GM19468 (cell line): ENCODE measurements at regions not wholly inside any gene's neighbourhood (a gene's known extent, or its start where the extent isn't known, plus 50 kb on each side); places are given as distances from the start of the nearest gene placed in this dataset.
"Not testable (repeated sequence)": the region's sequence is repeated elsewhere in the genome, so short reads cannot be mapped to it uniquely, and the experiment has no call there.

Experiments
- ATAC-seq: cut with Tn5 transposase; IDR thresholded peaks from one replicate; pipeline ENCODE4 v1.9.1; 2021; ENCODE audit warnings: mild to moderate bottlenecking, moderate library complexity, moderate number of reproducible peaks; ENCODE audit not compliant: unreplicated experiment; ENCODE audit errors: extremely low read depth

DNA sequence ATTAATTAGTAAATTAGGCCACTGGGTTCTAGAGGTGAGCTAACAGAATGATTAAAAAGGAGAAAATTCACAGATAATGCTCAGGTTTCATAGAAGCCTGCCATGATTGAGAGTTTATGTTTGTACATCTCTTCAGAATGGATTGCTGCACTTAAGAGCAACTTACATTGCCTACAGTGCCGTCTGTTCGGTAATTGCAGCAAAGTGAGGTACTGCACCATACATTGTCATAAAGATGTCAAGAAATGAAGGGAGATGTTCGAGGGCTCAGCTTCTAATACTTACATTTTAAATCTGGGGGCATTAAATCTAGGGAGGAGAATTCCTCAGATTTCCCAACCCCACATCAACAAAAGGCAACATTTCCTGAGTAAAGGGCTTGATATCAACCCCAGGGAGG is 976.2 kb upstream of the FANCL start:
- ATAC-seq: no peak

DNA sequence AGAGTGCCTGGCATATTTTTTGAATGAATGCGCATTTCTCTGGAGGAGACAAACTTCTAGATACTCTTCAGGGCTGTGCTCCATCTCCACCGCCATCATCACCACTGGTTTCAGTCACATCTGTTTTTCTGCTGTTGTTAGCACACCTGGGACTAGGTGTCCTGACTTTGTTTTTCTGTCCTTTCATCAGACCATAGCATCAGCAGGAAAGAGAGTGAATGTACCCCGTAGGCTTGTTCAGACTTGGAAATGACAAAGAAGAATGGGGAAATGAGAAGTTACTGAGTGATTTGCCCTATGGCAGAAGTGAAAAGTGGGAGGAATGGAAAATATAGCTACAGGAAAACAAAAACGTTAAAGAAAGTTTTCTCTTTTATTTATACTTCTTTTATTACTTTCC is 965.2 kb upstream of the FANCL start:
- ATAC-seq: no peak

DNA sequence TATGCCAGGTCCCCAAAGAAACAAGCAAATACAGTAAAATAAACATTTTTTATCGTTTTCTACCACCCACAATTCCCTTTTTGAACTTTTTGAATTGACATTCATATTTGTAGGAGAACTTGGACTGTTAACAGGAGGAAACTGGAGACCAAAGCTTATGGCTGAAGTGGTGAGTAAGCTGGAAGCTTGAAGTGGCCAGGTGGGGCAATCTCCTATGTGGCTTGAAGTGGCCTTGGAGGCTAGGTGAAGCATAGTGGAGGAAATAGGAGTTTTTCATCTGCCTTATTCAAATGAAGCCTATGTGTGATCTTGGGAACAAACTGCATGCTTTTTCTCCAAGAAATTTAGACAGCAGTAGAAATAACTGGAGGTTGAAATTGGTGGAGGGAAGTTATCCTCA is 962.9 kb upstream of the FANCL start:
- no peak for ATAC-seq

DNA sequence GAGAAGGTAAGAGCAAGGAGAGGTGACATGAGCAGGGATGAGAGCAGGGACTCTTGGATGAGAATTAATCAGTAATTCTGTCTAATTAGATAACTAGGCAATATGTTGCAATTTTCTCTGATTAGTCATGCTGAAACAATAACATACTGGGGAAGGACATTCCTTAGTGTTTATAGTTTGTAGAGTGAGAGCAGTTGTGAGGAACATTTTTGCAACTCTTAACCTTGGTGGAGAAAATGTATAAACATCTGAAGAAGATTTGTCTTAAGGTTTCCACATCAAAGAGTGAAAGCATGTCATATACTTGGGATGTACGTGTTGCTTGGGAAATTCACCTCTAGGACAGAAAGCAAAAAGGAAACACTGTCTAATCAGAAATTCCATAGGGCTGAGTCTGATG is 955.4 kb upstream of the FANCL start:
- ATAC-seq: no peak

DNA sequence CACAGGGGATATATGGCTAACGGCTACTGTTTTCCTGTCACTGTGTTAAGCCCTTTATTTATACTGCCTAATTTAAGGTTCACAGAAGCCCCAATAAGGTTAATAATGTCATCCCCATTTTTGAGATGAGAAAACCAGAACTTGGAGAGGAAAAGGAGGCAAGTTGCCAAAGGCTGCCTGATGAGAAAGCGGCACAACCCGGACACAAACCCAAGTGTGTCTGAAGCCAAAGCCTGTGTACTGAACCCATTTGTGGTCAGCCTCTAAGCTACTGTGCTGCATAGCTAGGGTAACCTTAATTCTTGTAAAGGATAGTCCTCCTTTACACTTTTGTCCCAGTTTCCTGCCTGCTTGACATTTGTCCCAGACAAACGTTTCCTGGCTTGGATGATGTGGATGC is 954.7 kb upstream of the FANCL start:
- no peak for ATAC-seq

DNA sequence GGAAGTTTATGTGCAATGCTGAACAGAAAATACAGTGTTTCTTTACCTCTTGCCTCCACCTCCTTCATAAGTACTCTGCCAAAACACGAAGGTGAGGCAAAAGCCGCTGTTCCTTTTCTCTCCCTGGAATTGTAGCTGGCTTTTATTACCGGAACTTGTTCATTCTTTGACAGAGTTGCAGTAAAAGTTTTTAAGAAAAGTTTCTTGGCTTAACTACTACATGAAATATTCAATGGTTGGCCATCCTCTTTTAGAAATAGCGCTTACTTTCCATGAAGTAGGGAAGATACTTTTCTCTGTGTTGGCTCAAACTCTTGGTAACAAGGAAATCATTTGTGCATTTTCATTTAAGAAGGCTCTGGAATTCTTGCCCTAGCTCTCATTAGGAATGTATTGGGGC is 950.7 kb upstream of the FANCL start:
- no peak for ATAC-seq

DNA sequence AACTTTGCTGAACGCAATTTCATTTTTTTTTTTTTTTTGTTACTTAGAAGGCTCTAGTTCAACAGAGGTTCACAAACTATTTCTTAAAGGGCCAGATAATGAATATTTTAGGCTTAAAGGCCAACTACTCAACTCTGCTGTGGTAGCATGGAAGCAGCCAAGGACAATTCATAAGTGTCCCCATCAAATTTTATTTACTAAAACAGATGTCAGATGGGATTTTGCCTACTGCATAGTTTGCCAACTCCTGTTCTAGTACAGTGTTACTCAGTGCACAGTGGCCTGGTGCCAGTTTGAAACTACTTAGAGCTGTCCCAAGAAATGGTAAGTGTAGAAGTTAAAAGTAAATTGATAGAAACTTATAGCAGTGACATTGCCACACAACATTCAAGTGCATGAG is 949.4 kb upstream of the FANCL start:
- no peak for ATAC-seq

DNA sequence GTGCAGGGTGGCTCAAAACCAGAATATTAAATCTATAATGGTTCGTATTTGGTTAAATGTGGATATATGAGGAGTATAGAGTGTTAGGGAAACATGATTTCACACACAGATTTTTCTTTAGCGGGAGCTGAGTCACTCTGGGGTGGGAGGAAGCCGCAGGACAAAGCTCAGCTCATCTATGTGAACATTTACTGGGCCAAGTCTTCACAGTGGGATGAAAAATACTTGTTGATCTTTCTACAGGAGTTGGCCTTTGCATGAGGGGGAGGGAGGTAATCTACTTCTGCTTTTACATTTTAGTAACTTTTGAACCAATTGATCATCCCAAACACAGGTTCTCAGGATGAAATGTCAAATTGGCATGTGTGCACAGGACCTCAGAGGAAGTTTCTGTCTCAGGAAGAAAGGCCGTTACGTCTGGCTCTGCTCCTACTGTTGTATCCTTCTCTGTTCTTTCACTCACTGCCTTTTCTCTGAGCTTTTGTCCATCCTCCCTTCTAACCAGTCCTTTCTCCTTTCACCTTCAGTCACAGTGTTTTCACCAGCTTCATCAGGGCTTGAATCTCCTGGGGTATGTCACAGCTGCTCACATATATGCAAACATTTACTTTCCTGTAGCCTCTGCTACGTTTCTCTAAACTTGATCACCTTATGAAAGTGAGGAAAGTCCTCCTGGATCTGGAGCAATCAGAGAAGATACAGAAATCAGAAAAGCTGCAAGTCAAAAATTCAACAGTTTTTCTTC is 943.3 kb upstream of the FANCL start:
- no peak for ATAC-seq

DNA sequence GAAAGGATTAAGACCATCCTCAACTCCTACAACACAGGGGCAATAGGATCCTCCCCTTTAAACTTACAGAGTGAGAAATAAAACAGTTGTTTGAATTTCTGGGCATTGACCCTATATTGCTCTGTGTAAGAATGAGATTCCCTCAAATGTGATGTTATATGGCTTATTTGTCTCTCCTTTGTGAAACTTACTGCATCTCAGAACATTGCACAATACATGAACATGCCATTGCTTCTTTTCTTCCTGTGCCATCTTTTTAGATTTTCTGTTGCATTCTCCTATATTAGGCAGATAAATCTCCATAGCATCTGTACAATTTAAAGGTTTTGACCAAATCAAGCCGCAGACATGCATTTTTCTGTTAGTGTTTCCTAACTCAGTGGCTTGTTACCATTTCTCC is 941.9 kb upstream of the FANCL start:
- ATAC-seq: no peak

DNA sequence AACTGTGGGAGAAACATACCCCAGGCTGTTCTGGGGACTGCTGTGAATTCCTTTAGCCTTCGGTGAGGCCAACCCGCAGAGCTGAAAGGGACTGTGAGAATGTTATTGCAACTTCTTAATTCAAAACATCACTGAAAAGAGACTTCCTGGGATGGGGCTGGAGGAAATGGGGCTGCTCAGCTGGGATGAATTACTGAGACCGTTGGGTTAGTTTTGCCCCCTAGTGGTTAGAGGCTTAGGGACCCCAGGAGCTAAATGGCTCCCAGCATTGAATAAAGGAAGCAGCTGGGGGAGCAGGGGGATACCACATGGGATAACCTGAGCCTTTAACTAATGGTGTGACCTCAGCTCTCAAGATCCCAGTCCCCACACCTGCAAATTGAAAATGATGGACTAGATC is 941.1 kb upstream of the FANCL start:
- no peak for ATAC-seq

DNA sequence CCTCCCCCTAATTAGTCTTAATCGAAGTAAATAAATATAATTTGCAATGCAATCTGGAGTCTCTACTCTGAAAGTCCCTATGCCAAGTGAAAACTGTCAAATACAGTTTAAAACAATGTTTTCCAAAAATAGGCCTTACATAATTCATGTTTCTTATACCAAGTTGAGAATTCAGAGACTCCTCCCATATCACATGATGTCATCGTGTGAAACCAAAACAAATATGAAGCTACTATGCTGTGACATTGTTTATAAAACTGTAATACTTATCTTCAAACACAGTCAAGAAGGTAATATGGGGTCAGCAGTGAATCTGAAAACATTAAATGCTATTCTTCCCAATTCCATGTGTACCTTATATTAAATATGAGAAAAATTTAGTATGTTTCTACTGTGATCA is 940.2 kb upstream of the FANCL start:
- no peak for ATAC-seq

DNA sequence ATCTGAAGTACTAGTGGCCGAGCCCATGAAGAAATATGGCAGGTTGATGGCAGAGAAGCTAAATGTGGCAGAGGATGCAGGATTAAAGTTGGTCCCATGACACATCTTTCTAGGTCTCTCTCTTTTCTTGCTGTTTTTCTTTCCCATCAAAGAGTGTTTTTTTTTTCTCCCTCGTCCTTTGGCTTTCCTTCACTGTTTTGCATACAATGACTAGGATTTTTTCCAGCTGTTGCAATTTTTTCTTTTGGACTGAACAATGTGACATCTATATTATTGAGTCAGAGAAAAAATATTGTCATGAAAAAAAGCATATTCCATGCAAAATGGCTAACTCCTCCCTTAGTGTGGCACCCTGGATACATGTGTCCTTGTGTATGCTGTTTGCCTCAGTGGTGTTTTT is 939.5 kb upstream of the FANCL start:
- no peak for ATAC-seq

DNA sequence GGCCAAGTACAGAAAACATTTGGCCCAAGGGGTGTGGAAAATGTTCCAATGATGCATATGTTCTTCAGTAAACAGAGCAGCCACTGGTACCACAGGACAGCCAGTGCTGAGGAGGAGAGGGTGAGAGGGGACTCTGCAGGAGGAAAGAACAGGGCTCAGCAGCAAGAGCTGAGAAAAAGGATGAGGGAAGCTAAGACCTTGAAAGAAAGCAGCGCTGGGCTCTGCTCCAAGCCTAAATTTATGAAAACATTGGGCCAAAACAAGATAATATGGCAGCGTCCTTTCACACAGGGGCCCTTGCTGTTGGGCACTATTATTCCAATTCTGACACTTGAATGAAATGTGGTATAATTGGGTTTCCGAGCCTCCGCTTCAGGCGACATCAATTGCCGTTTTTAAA is 939.0 kb upstream of the FANCL start:
- ATAC-seq: no peak

DNA sequence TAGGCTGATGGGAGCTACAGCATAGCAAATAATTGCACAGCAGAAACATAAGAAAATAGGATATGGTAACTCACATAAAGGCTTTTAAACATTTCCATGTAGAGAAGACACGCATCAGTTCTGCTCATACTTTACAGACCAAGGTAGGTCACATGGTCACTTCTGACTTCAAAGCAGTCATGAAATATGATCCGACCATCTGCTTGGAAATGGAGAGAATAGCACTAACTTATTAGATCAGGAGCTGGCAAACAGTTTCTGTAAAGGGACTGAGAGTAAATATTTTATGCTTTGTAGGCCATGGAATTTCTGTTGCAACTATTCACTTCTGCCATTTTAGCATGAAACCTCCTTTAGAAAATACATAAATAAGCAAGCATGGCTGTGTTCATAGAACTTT is 936.6 kb upstream of the FANCL start:
- ATAC-seq: no peak

DNA sequence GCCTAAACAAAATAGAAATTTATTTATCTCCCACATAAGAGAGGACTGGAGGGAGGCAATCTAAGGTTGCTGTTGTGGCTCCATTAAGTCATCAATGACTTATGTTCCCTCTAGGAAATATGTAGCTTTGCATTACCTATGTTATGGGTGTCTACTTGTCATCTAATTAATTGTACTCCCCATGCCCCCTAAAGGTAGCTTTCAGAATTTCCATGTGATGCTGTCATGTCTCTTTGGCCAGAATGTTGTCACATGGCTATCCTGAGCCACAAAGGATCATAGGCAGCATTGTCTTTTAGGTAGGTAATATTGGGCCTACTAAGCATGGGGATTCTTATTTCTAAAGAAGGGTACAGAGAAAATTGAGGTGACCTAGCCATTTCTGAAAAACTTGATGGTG is 935.6 kb upstream of the FANCL start:
- no peak for ATAC-seq

DNA sequence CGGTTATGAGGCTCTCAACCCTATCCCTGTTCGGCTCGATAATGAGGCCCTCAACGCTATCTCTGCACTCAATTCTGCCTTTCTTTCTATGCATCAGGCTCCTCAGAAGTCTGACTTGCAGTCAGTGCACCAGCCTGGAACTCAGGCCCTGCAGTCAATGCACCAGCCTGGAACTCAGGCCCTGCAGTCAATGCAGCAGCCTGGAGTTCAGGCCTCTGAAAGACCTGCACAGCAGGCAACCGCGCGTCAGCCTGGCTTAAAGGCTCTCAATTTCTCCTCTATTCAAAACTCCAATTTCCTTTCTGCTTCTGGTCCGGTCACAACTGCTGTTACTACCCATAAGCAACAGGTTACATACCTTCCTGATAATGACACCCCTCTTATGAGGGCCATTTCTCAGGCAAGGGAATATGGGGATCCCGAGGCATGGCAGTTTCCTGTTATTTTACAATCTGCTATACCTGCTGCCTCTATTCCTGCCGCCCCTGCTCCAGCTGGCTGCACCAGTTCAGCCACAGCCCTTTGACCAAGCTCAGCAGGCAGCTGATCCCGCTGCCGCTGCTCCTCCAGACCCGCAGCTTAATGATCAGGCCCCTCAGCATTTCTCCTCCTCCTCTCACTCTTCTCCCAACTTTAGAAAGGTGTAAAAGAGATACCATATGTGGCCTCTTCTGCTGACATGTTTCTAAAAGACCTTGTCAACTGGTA is 933.6 kb upstream of the FANCL start:
- ATAC-seq: no peak

DNA sequence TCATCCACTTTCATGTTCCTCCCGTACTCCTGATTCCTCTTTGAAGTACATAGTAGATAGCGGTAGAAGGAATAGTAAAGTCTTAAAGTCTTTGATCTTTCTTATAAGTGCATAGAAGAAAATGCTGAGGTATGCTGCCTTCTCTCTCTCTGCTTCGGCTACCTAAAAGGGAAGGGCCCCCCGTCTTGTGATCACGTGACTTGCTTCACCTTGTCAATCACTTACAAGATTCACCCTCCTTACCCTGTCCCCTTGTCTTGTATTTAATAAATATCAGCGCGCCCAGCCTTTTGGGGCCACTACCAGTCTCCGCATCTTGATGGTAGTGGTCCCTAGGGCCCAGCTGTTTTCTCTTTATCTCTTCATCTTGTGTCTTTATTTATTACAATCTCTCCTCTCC is 932.2 kb upstream of the FANCL start:
- no peak for ATAC-seq

DNA sequence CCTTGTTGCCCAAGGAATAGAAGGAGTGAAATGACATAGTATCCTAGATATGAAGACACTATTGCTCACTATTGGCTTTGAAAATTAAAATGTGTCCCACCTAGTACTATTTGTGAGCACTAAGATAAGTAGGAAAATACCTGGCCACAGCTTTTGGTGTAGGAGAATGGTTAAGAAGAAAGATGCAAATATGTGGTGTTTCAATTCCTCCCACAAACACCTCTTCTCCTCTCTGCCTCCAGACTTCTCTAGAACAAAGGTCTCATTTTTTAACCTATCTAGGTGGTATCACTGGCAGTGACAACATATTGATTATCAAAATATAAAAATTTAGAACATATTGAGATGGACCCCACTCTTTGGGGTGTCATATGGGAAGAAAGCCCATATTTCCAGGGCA is 929.9 kb upstream of the FANCL start:
- no peak for ATAC-seq

DNA sequence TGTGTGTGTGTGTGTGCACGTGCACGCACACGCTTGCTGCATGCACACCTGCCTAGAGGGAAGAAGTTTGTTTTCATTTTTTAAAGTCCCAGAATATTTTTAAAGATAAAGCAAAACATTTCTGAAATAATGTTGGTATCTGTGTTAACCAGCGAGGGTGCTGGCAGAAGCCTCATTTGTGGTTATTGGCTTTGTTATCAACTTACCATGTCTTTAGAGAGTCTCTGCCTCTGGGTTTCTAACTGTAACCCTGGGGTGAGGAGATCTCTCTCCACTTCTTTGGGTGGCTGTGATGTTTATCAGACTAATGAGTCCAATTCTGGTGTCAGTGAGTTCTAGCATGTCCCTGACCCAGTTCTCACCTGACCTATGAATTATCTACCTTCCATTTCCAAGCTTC is 927.6 kb upstream of the FANCL start:
- ATAC-seq: no peak

DNA sequence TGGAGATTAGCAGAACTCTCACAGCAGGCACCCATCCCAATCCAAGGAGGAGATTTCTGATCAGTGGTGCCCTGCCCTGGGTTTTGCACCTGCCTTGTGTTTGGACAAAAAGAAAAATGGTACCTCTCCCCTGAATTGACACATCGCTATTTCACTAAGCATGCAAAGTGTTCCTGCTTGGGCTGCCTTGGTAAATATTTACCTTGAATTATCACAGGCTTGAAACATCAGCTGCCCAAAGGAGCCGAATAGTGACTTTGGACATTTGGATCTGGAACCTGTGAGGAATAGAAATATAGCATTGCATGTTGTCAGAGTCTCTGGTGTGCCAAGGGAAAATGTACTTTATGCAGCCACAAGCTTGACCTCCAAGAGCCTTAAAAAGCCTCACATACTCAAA is 926.4 kb upstream of the FANCL start:
- no peak for ATAC-seq

DNA sequence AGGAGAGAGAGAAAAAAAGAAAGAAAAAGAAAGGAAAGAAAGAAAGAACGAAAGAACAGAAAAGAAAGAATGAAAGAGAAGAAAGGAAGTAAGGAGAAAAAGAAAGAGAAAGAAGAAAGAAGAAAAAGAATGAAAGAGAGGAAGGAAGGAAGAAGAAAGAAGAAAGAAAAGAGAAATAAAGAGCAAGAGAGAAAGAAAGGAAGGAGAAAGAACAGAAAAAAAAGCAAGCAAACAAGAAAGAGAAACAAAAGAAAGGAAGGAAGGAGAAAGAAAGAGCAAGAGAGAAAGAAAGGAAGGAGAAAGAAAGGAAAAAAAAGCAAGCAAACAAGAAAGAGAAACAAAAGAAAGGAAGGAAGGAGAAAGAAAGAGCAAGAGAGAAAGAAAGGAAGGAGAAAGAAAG is 916.8 kb upstream of the FANCL start:
- ATAC-seq: not testable (repeated sequence)

DNA sequence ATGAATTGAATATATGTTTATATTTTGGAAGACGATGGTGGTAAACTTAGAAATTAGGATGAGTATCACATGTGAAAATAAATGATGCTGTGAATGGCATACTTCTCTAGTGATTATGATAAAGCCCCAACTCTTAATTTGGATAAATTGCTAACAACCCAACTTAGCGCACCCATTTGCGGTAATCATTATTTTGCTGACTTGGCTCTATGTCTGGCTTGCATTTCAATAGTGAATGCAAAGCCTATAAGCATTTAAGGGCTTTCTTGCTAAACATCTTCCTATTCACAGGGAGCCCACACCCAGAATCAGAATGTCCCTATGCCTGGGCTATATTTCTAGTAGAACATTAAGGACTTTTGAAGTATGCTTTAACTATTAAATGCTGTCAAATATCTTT is 910.7 kb upstream of the FANCL start:
- ATAC-seq: no peak
